Caco-2 (cell line): ENCODE measurements at regions not wholly inside any gene's neighbourhood (a gene's known extent, or its start where the extent isn't known, plus 50 kb on each side); places are given as distances from the start of the nearest gene placed in this dataset.

Experiments
- BruUV-seq: library from RNA; stranded (reverse); fragments of 400-500 nt; replicated peaks from 2 replicates; lab custom pipeline; 2021; lab: Mats Ljungman, UMichigan
- CTCF ChIA-PET: fragments of 300-600 bp; sonication (Branson Sonifier 250); formaldehyde crosslinking; loops from one replicate; lab custom pipeline; 2022; ENCODE audit warnings: antibody characterized with exemption; lab: Charles Lee
- POLR2A ChIA-PET: fragments of 300-600 bp; sonication (Branson Sonifier 250); formaldehyde crosslinking; loops from one replicate; lab custom pipeline; 2022; ENCODE audit warnings: antibody characterized with exemption; lab: Charles Lee
- DNase-seq, 2 experiments: peaks; one replicate each; pipeline versions ENCODE4 v3.0.0 to v3.0.0-alpha.2; 2020 to 2022
- H3K27me3 ChIP-seq: replicated peaks from 2 replicates; pipeline ENCODE4 v1.6.0; 2011; ENCODE audit warnings: low read length; ENCODE audit not compliant: control insufficient read depth, insufficient read depth
- H3K36me3 ChIP-seq: 2 replicates; pipeline ENCODE4 v1.5.1; 2011; ENCODE audit warnings: low read length; ENCODE audit not compliant: control insufficient read depth, insufficient read depth
- H3K4me1 ChIP-seq: fragments of 250-450 bp; sonication (Bioruptor Pico); 2 replicates; pipeline ENCODE4 v1.5.1; 2020; ENCODE audit warnings: mild to moderate bottlenecking
- H3K4me3 ChIP-seq: 2 replicates; pipeline ENCODE4 v1.5.1; 2011; ENCODE audit warnings: low read depth, mild to moderate bottlenecking, control low read depth, low read length
- H3K9me3 ChIP-seq: fragments of 250-450 bp; sonication (Bioruptor Pico); 2 replicates; pipeline ENCODE4 v1.5.1; 2020; ENCODE audit warnings: mild to moderate bottlenecking, moderate library complexity
- H3K27ac Mint-ChIP-seq: one replicate; pipeline ENCODE4 v1.8.0; 2022; ENCODE audit warnings: mixed read lengths; ENCODE audit not compliant: unreplicated experiment
- H3K27me3 Mint-ChIP-seq: one replicate; pipeline ENCODE4 v1.8.0; 2022; ENCODE audit warnings: mixed read lengths; ENCODE audit not compliant: insufficient read depth, unreplicated experiment
- H3K36me3 Mint-ChIP-seq: one replicate; pipeline ENCODE4 v1.8.0; 2022; ENCODE audit warnings: mild to moderate bottlenecking, mixed read lengths; ENCODE audit not compliant: insufficient read depth, unreplicated experiment
- H3K4me1 Mint-ChIP-seq: one replicate; pipeline ENCODE4 v1.8.0; 2022; ENCODE audit warnings: low read depth, mixed read lengths; ENCODE audit not compliant: unreplicated experiment
- H3K4me3 Mint-ChIP-seq: one replicate; pipeline ENCODE4 v1.8.0; 2022; ENCODE audit warnings: mild to moderate bottlenecking, moderate library complexity, mixed read lengths; ENCODE audit not compliant: unreplicated experiment
- H3K9me3 Mint-ChIP-seq: one replicate; pipeline ENCODE4 v1.8.0; 2022; ENCODE audit warnings: mixed read lengths; ENCODE audit not compliant: unreplicated experiment
- intact Hi-C: fragments of 100-400 bp; cut with micrococcal nuclease; formaldehyde crosslinking; loops from one replicate; pipeline ENCODE4 v1.10.0; 2022; ENCODE audit not compliant: unreplicated experiment
- TF ChIP-seq, protein P1 (sequence below), 2 experiments: fragments of 200-600 bp in 1 of 2; IDR thresholded peaks; 1 replicate in 1 of 2; 2 replicates in 1 of 2; pipeline versions ENCODE4 v1.5.1 to v1.8.0; 2011 to 2022; ENCODE audit warnings: antibody characterized with exemption in 1 of 2, control low read depth in 1 of 2, inconsistent platforms in 1 of 2, low read depth in 1 of 2, low read length in 1 of 2, mild to moderate bottlenecking in 1 of 2, moderate library complexity in 1 of 2; ENCODE audit not compliant: insufficient read depth in 1 of 2, severe bottlenecking in 1 of 2, unreplicated experiment in 1 of 2

DNA sequence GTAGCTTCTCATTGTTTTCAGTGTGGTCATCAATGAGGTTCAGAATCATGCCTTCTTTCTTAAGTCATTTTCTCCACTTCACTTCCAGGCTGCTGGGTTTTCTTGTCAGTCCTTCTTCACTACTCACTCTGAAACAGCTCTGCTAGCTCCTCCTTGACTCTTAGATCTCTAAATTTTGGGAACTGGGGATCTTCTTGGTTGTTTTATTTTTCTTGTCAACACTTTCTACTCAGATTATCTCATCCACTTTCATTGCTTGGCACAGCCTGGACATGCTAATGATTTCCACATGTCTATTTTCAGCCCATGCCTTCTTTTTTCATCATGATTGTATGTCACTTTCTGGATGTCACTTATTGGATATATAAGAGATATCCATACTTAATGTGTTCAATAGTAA lies 517.8 kb upstream of the DSEL start:
- no TSS peak for BruUV-seq
- no peaks in the 10 kb centered on the region for H3K27me3 ChIP-seq
- DNase-seq: no peak
- ChIA-PET CTCF (no interaction called here), POLR2A (no interaction called here)
- Mint-ChIP-seq H3K36me3 (no peaks in the 10 kb centered on the region), H3K4me3 (no peak overlapping the region), H3K4me1 (no peaks in the 10 kb centered on the region), H3K9me3 (no peaks in the 10 kb centered on the region), H3K27me3 (no peaks in the 10 kb centered on the region), H3K27ac (no peak overlapping the region)
- intact Hi-C loops: no loop called here
- TF ChIP-seq, protein P1, sequence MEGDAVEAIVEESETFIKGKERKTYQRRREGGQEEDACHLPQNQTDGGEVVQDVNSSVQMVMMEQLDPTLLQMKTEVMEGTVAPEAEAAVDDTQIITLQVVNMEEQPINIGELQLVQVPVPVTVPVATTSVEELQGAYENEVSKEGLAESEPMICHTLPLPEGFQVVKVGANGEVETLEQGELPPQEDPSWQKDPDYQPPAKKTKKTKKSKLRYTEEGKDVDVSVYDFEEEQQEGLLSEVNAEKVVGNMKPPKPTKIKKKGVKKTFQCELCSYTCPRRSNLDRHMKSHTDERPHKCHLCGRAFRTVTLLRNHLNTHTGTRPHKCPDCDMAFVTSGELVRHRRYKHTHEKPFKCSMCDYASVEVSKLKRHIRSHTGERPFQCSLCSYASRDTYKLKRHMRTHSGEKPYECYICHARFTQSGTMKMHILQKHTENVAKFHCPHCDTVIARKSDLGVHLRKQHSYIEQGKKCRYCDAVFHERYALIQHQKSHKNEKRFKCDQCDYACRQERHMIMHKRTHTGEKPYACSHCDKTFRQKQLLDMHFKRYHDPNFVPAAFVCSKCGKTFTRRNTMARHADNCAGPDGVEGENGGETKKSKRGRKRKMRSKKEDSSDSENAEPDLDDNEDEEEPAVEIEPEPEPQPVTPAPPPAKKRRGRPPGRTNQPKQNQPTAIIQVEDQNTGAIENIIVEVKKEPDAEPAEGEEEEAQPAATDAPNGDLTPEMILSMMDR (IDR thresholded peaks at IDR 0.05; ENCODE audit: insufficient read depth in 1 of 2, low read depth in 1 of 2, low read length in 1 of 2, severe bottlenecking in 1 of 2, unreplicated experiment in 1 of 2): no peak
- no peaks in the 10 kb centered on the region for H3K9me3 ChIP-seq
- H3K36me3 ChIP-seq: no peaks in the 10 kb centered on the region
- H3K4me1 ChIP-seq: no peaks in the 10 kb centered on the region
- H3K4me3 ChIP-seq: no peak overlapping the region

DNA sequence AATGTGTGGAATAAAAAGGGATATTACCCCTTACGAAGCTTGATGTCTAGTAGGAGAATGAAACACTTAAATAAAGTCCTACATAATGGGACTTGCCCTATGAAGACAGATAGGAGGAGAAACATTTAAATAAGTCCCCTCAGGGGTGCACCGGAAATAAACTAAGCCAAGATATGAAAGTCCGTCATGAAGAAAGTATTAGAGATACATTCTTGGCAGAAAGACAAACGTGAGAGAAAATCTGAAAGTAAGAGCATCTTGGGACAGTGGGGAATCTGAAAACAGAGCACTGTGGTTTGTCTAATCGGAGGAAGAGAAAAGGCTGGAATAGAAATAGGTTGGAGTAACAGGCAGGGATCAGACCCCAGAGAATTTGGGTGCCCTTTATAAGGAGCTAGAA lies 516.9 kb upstream of the DSEL start:
- H3K4me1 ChIP-seq: no peaks in the 10 kb centered on the region
- H3K36me3 ChIP-seq: no peaks in the 10 kb centered on the region
- Mint-ChIP-seq H3K27ac (no peak overlapping the region), H3K36me3 (no peaks in the 10 kb centered on the region), H3K27me3 (no peaks in the 10 kb centered on the region), H3K4me1 (no peaks in the 10 kb centered on the region), H3K4me3 (no peak overlapping the region), H3K9me3 (no peaks in the 10 kb centered on the region)
- no TSS peak for BruUV-seq
- no peak for DNase-seq
- ChIA-PET POLR2A (no interaction called here), CTCF (no interaction called here)
- H3K27me3 ChIP-seq: no peaks in the 10 kb centered on the region
- intact Hi-C loops: no loop called here
- TF ChIP-seq, protein P1 (IDR thresholded peaks at IDR 0.05; ENCODE audit: insufficient read depth in 1 of 2, low read depth in 1 of 2, low read length in 1 of 2, severe bottlenecking in 1 of 2, unreplicated experiment in 1 of 2): no peak
- no peaks in the 10 kb centered on the region for H3K9me3 ChIP-seq
- H3K4me3 ChIP-seq: no peak overlapping the region

DNA sequence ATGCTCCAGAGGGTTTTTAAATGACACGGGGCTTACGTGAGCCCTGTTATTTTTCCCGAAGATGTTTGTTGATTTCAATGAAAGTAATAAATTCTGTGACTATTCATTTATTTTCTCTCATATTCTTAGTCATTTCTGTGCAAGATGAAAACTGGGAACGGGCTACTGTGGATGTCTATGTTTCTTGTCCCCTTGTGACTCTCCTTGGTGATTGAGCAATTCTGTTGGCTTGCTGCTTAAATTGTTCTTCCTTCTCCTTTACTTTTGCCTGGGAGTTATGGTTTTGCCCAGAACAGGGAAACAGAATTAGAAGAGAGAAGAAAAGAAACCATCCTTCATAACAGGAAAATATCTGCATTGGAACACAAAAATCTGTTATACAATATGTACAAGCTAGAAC lies 508.2 kb upstream of the DSEL start:
- TF ChIP-seq, protein P1 (IDR thresholded peaks at IDR 0.05; ENCODE audit: insufficient read depth in 1 of 2, low read depth in 1 of 2, low read length in 1 of 2, severe bottlenecking in 1 of 2, unreplicated experiment in 1 of 2): no peak
- DNase-seq: no peak
- intact Hi-C loops: no loop called here
- Mint-ChIP-seq H3K4me1 (no peaks in the 10 kb centered on the region), H3K9me3 (no peaks in the 10 kb centered on the region), H3K4me3 (no peak overlapping the region), H3K27ac (no peak overlapping the region), H3K27me3 (no peaks in the 10 kb centered on the region), H3K36me3 (no peaks in the 10 kb centered on the region)
- no TSS peak for BruUV-seq
- Histone ChIP-seq H3K36me3 (no peaks in the 10 kb centered on the region), H3K4me3 (no peak overlapping the region), H3K4me1 (no peaks in the 10 kb centered on the region), H3K27me3 (no peaks in the 10 kb centered on the region), H3K9me3 (no peaks in the 10 kb centered on the region)
- ChIA-PET POLR2A (no interaction called here), CTCF (no interaction called here)
